ENCODE measurements at regions not wholly inside any gene's neighbourhood (a gene's known extent, or its start where the extent isn't known, plus 50 kb on each side); places are given as distances from the start of the nearest gene placed in this dataset.
A peak's percentile ranks its signal among the peaks of the same experiment; 100 is the strongest.
"Not testable (repeated sequence)": the region's sequence is repeated elsewhere in the genome, so short reads cannot be mapped to it uniquely, and the experiment has no call there.

DNA sequence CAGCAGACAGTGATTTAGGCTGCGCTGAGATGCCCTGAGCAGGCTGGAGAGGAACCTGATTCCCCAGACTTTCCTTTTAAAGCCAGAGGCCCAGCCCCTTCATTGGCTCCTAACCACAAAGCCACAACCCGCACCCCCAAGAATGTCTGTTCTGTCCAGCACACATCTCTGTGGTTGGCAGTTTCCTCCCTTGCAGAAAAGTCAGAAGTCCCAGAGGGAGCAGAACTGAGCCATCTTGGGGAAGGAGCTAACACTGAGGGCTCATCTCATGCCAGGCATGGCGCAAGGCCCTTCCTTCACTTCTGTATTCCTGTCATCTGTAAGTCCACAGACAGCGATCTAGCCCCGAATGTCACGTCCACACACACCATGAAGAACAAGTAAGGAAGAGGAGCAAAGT, 97.1 kb upstream of the SYT13 start:
- no peak for DNase-seq

GRCh38 chr11:45382133-45382878, 96.2 kb upstream of the SYT13 start:
- Mint-ChIP-seq H3K27me3 (peaks cover 5% of the 10 kb centered on the region), H3K9me3 (no peaks in the 10 kb centered on the region), H3K27ac (no peak overlapping the region), H3K4me3 (no peak overlapping the region), H3K4me1 (ENCODE audit: low read depth) (peaks cover 21% of the 10 kb centered on the region), H3K36me3 (ENCODE audit: low read depth) (no peaks in the 10 kb centered on the region)
- DNase-seq = no peak

More for the DNA sequence above, 97.1 kb upstream of the SYT13 start:
- Mint-ChIP-seq H3K27me3 (peaks cover 5% of the 10 kb centered on the region), H3K4me1 (ENCODE audit: low read depth) (peaks cover 21% of the 10 kb centered on the region), H3K9me3 (no peaks in the 10 kb centered on the region), H3K36me3 (ENCODE audit: low read depth) (no peaks in the 10 kb centered on the region), H3K27ac (no peak overlapping the region), H3K4me3 (no peak overlapping the region)

DNA sequence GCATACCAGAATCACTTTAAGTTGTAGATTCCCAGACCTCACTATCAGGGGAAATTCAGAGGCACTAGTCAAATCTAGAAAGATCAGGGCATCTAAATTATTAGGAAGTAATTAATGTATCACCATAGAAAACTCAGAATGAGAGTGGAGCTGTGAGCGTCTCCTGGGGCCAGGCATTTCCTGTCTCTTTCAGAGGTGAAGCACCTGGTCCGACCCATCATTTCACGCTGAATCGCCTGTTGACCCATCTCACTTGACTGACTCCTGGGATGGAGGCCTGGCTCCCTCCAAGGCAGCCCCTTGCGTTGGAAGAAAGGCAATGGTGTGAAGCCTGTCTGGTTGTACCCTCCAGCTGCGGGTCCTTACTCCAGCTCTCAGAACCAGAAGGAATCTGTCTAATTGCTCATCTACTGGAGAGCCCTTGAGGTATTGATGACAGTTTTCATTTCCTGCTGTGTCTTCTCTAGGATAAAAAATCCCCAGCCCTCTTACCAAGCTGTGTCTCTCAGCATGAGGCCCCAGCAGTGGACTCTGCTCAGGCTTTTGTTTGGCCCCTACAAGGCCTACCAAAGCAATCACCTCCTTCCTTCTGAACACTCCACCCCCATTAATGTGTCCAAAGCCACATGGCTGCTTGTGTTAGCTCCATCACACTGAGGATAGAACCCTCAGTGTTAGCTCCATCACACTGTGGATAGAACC, 93.2 kb upstream of the SYT13 start:
- Mint-ChIP-seq H3K27me3 (peaks cover 5% of the 10 kb centered on the region), H3K9me3 (no peaks in the 10 kb centered on the region), H3K27ac (no peak overlapping the region), H3K4me3 (no peak overlapping the region), H3K4me1 (ENCODE audit: low read depth) (peaks cover 24% of the 10 kb centered on the region), H3K36me3 (ENCODE audit: low read depth) (no peaks in the 10 kb centered on the region)
- no peak for DNase-seq

GRCh38 chr11:45378516-45378915, 92.4 kb upstream of the SYT13 start:
- H3K4me3 Mint-ChIP-seq = no peak overlapping the region
- peaks cover 5% of the 10 kb centered on the region for H3K27me3 Mint-ChIP-seq
- no peak overlapping the region for H3K27ac Mint-ChIP-seq

DNA sequence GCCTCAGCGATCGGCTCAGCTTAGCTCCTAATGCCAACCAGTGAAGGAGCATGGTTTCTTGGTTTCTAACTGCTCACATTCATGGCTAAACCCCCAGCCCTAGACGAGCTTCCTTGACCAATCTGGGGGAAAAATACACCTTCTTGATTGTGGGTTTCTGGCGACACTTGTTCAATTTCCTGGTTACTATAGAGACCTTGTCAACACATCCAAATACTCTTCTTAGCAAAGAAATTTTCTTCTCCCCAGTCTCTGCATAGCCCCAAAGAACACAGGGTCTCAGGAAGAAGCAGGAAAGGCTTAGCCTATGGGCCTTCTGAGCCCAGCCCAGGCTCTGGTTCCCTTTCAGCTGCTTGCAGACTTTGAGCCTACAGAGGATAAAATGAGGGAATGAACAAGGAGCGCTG, 88.5 kb upstream of the SYT13 start:
- no peak for DNase-seq
- H3K9me3 Mint-ChIP-seq = no peaks in the 10 kb centered on the region
- H3K4me3 Mint-ChIP-seq = no peak overlapping the region
- peaks cover 11% of the 10 kb centered on the region for H3K27me3 Mint-ChIP-seq
- no peaks in the 10 kb centered on the region for H3K36me3 Mint-ChIP-seq (ENCODE audit: low read depth)
- peaks cover 22% of the 10 kb centered on the region for H3K4me1 Mint-ChIP-seq (ENCODE audit: low read depth)
- H3K27ac Mint-ChIP-seq = no peak overlapping the region

More at GRCh38 chr11:45378516-45378915, 92.4 kb upstream of the SYT13 start:
- DNase-seq = no peak
- no peaks in the 10 kb centered on the region for H3K36me3 Mint-ChIP-seq (ENCODE audit: low read depth)
- H3K9me3 Mint-ChIP-seq = no peaks in the 10 kb centered on the region
- H3K4me1 Mint-ChIP-seq (ENCODE audit: low read depth) = peaks cover 30% of the 10 kb centered on the region

DNA sequence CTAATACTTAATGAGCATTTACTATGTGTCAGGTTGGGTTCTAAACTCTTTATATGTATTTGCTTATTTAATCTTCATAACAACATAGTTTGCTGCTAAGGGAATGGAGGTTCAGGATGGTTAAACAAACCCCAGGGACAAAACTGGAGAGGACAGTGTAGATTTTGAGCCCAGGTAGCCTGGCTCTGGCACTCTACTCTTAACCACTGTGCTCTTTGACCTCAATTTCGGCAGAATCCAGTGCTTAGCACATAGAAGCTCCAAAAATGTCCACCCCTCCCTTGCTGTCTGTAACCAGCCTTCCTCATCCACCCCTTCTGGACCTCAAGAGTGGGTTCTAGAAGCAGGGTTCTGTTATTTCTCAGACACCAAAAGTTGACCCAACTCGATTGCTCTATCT, 88.0 kb upstream of the SYT13 start:
- Mint-ChIP-seq H3K9me3 (no peaks in the 10 kb centered on the region), H3K27ac (no peak overlapping the region), H3K4me1 (ENCODE audit: low read depth) (peaks cover 22% of the 10 kb centered on the region), H3K4me3 (no peak overlapping the region), H3K27me3 (peaks cover 13% of the 10 kb centered on the region), H3K36me3 (ENCODE audit: low read depth) (no peaks in the 10 kb centered on the region)
- DNase-seq = no peak

- Mint-ChIP-seq H3K27ac (no peak overlapping the region), H3K9me3 (no peaks in the 10 kb centered on the region), H3K27me3 (peaks cover 16% of the 10 kb centered on the region), H3K36me3 (ENCODE audit: low read depth) (no peaks in the 10 kb centered on the region), H3K4me3 (no peak overlapping the region), H3K4me1 (ENCODE audit: low read depth) (peaks cover 22% of the 10 kb centered on the region)
- no peak for DNase-seq
Measured at GRCh38 chr11:45373506-45374035, 87.4 kb upstream of the SYT13 start.

DNA sequence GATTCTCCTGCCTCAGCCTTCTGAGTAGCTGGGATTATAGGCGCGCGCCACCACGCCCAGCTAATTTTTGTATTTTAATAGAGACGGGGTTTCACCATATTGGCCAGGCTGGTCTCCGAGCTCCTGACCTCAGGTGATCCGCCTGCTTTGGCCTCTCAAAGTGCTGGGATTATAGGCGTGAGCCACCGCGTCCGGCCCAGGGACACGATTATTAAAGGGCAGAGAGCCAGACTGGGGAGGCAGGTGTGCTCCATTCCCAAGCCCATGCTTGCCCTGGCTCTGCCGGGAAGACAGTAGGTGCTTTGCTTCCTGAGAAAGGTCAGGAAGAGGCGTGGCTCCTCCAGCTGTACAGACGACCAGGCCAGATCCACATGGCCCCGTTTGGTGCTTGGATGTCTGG, 86.3 kb upstream of the SYT13 start:
- Mint-ChIP-seq H3K27me3 (peaks cover 21% of the 10 kb centered on the region), H3K4me1 (ENCODE audit: low read depth) (peaks cover 22% of the 10 kb centered on the region)
- not testable (repeated sequence) for DNase-seq; H3K27ac Mint-ChIP-seq; H3K36me3 Mint-ChIP-seq (ENCODE audit: low read depth); H3K4me3 Mint-ChIP-seq; H3K9me3 Mint-ChIP-seq

DNA sequence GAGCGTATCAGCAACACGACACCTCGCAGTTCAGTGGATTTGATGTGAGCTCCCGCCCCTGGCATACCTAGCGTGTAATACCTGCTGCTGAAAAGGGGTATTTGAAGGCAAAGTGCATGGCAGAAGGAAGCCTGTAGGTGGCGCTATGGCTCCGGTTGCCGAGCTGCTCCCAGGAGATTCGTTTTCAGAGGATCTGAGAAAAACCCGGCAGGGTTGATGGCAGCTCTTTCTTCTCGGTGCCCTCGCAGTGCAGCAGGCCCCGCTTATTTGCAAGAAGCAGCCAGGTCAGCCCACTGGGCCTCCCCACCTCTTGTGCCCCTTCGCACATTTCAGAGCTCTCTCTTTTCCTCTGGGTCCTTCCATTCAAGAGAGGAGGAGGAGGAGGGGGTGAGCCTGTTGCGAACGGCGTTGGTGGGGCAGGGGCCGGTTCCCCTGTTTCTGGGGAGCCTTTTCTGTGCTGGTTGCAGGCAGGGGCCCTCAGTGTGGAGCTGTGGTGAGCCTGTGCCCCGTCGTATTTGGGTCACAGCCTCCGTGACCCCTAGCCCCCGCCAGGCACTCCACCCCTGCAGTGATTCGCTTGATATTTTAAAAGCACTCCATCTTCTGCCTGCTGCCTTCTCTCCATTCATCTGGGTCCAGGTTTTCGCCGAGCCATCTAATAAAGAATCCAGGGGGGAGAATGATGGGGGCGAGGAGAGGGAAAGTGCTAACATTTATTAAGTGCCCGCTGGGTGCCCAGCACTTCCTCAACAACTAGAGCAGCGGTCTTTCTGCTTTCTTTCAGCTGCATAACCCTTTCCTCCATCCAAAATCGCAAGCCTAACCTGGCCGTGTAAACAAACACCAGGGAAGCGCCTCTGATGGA, 85.3 kb upstream of the SYT13 start:
- Mint-ChIP-seq H3K9me3 (no peaks in the 10 kb centered on the region), H3K27me3 (peaks cover 21% of the 10 kb centered on the region), H3K27ac (no peak overlapping the region), H3K4me3 (no peak overlapping the region), H3K4me1 (ENCODE audit: low read depth) (peaks cover 22% of the 10 kb centered on the region), H3K36me3 (ENCODE audit: low read depth) (no peaks in the 10 kb centered on the region)
- peak; percentile 71 for DNase-seq

GRCh38 chr11:45369313-45369712, 83.2 kb upstream of the SYT13 start:
- no peaks in the 10 kb centered on the region for H3K36me3 Mint-ChIP-seq (ENCODE audit: low read depth)
- peaks cover 11% of the 10 kb centered on the region for H3K4me1 Mint-ChIP-seq (ENCODE audit: low read depth)
- H3K9me3 Mint-ChIP-seq = no peaks in the 10 kb centered on the region
- no peak overlapping the region for H3K27ac Mint-ChIP-seq
- no peak for DNase-seq
- no peak overlapping the region for H3K4me3 Mint-ChIP-seq
- peaks cover 21% of the 10 kb centered on the region for H3K27me3 Mint-ChIP-seq

DNA sequence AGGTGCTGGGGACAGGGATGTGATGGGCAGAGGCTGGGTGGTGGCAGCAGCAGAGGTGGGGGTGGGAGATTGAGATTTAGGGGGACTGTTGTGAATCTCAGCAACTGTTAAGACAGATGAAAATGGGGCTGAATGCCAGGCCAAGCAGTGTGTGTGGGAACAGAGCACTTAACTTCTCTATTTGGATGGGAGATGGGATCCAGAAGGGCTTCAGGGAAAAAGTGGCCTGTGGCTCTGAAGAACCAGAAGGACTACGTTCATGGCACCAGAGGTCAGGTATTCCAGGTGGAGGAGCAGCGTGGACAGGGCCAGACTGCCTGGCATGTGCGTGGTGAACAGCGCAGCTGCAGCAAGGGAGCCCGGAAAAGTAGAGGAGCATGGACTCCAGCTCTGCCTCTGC, 82.6 kb upstream of the SYT13 start:
- Mint-ChIP-seq H3K27ac (no peak overlapping the region), H3K4me1 (ENCODE audit: low read depth) (peaks cover 5% of the 10 kb centered on the region), H3K9me3 (no peaks in the 10 kb centered on the region), H3K36me3 (ENCODE audit: low read depth) (no peaks in the 10 kb centered on the region), H3K27me3 (peaks cover 21% of the 10 kb centered on the region), H3K4me3 (no peak overlapping the region)
- DNase-seq = no peak

DNA sequence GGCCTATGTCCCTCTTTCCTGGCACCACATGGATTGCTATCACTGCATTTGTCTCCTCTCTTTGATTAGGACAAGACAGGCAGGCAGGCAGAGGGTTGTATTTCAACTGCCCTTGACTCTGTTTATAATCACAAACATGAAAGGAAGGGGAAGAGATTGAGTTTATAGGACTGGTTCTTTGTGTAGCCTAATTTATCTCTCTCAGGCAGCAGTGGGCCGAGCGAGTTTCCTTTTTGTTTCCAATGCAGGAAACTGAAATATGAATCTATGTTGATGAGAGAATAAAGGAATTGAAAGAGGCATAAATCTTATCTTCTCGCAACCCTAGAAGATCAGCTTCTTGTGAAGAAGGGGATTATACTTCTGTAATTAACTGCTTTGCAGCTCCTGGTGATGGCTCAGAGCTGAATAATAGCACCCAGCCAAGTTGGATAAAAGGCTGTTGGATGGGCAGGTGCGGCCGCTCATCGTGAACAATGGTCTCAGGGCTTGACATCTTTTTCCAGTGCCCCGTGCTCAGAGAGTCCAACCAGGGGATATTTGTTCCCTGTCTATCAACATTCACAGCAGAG, 80.6 kb upstream of the SYT13 start:
- no peak for DNase-seq
- H3K9me3 Mint-ChIP-seq = no peaks in the 10 kb centered on the region
- H3K36me3 Mint-ChIP-seq (ENCODE audit: low read depth) = no peaks in the 10 kb centered on the region
- peaks cover 18% of the 10 kb centered on the region for H3K27me3 Mint-ChIP-seq
- no peak overlapping the region for H3K27ac Mint-ChIP-seq
- H3K4me3 Mint-ChIP-seq = no peak overlapping the region
- H3K4me1 Mint-ChIP-seq (ENCODE audit: low read depth) = peaks cover 4% of the 10 kb centered on the region

- peaks cover 2% of the 10 kb centered on the region for H3K4me1 Mint-ChIP-seq (ENCODE audit: low read depth)
- peaks cover 16% of the 10 kb centered on the region for H3K27me3 Mint-ChIP-seq
- H3K36me3 Mint-ChIP-seq (ENCODE audit: low read depth) = no peaks in the 10 kb centered on the region
- no peak for DNase-seq
- H3K9me3 Mint-ChIP-seq = no peaks in the 10 kb centered on the region
- no peak overlapping the region for H3K27ac Mint-ChIP-seq
- no peak overlapping the region for H3K4me3 Mint-ChIP-seq
Measured at GRCh38 chr11:45365961-45366618, 79.9 kb upstream of the SYT13 start.

- Mint-ChIP-seq H3K9me3 (no peaks in the 10 kb centered on the region), H3K36me3 (ENCODE audit: low read depth) (no peaks in the 10 kb centered on the region), H3K4me1 (ENCODE audit: low read depth) (no peaks in the 10 kb centered on the region), H3K4me3 (no peak overlapping the region), H3K27ac (no peak overlapping the region), H3K27me3 (no peaks in the 10 kb centered on the region)
- no peak for DNase-seq
Measured at GRCh38 chr11:45362636-45363035, 76.5 kb upstream of the SYT13 start.

All from activated T-cell treated with anti-CD3 and anti-CD28 coated beads, Interleukin-2, amount 50 U/mL, for 24 hours (primary cell).